ENCODE measurements at regions not wholly inside any gene's neighbourhood (a gene's known extent, or its start where the extent isn't known, plus 50 kb on each side); places are given as distances from the start of the nearest gene placed in this dataset.

DNA sequence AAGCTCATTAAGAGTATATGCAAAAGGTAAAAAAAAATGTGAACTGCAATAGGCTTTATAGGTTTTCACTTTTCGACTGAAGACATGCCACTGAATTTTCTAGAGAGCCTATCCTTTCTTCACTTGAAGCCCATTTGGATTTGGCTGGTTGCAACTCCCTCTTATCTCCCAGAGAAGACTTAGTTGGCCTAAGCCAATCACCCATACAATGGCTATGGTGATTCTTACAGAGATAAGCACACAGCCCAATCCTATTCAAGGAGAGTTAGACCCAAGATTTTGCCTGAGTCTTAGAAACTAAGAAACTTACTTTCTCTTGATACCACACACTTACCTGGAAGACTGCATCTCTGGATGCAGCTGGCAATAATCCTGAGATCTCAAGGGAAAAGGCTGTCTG, 167.3 kb upstream of the PTCHD4 start:
- TF ChIP-seq SIN3A (IDR thresholded peaks at IDR 0.05; ENCODE audit: low read depth) (no peak), ZNF274 (IDR thresholded peaks at IDR 0.05; ENCODE audit: low read depth, low read length) (no peak), ZFX (IDR thresholded peaks at IDR 0.05) (no peak), SRF (IDR thresholded peaks at IDR 0.05; ENCODE audit: low read depth) (no peak), EGR1 (IDR thresholded peaks at IDR 0.05; ENCODE audit: low read depth) (no peak), SP1 (IDR thresholded peaks at IDR 0.05; ENCODE audit: low read depth) (no peak), EZH2 (IDR thresholded peaks at IDR 0.05) (no peak), ELF1 (IDR thresholded peaks at IDR 0.05; ENCODE audit: borderline replicate concordance, low read depth) (no peak), YY1 (IDR thresholded peaks at IDR 0.05; ENCODE audit: extremely low read depth, insufficient replicate concordance, low read depth, low read length) (no peak), CBX3 (IDR thresholded peaks at IDR 0.05; ENCODE audit: low read depth) (no peak), FOSL1 (IDR thresholded peaks at IDR 0.05; ENCODE audit: low read depth) (no peak), TCF7L2 (IDR thresholded peaks at IDR 0.05; ENCODE audit: borderline replicate concordance, extremely low read depth, insufficient read depth, insufficient read length) (no peak)
- TF ChIP-seq, protein P1, sequence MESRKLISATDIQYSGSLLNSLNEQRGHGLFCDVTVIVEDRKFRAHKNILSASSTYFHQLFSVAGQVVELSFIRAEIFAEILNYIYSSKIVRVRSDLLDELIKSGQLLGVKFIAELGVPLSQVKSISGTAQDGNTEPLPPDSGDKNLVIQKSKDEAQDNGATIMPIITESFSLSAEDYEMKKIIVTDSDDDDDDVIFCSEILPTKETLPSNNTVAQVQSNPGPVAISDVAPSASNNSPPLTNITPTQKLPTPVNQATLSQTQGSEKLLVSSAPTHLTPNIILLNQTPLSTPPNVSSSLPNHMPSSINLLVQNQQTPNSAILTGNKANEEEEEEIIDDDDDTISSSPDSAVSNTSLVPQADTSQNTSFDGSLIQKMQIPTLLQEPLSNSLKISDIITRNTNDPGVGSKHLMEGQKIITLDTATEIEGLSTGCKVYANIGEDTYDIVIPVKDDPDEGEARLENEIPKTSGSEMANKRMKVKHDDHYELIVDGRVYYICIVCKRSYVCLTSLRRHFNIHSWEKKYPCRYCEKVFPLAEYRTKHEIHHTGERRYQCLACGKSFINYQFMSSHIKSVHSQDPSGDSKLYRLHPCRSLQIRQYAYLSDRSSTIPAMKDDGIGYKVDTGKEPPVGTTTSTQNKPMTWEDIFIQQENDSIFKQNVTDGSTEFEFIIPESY (IDR thresholded peaks at IDR 0.05; ENCODE audit: extremely low read depth, insufficient replicate concordance, low read length): no peak
- TF ChIP-seq, protein P2, sequence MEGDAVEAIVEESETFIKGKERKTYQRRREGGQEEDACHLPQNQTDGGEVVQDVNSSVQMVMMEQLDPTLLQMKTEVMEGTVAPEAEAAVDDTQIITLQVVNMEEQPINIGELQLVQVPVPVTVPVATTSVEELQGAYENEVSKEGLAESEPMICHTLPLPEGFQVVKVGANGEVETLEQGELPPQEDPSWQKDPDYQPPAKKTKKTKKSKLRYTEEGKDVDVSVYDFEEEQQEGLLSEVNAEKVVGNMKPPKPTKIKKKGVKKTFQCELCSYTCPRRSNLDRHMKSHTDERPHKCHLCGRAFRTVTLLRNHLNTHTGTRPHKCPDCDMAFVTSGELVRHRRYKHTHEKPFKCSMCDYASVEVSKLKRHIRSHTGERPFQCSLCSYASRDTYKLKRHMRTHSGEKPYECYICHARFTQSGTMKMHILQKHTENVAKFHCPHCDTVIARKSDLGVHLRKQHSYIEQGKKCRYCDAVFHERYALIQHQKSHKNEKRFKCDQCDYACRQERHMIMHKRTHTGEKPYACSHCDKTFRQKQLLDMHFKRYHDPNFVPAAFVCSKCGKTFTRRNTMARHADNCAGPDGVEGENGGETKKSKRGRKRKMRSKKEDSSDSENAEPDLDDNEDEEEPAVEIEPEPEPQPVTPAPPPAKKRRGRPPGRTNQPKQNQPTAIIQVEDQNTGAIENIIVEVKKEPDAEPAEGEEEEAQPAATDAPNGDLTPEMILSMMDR (IDR thresholded peaks at IDR 0.05 in 2 of 3, conservative IDR thresholded peaks at IDR 0.05 in 1 of 3; ENCODE audit: borderline replicate concordance in 1 of 3, insufficient read depth in 1 of 3, low read depth in 2 of 3, low read length in 2 of 3): no peak
- TF ChIP-seq, protein P3, sequence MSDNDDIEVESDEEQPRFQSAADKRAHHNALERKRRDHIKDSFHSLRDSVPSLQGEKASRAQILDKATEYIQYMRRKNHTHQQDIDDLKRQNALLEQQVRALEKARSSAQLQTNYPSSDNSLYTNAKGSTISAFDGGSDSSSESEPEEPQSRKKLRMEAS (IDR thresholded peaks at IDR 0.05): no peak
- TF ChIP-seq, protein P4, sequence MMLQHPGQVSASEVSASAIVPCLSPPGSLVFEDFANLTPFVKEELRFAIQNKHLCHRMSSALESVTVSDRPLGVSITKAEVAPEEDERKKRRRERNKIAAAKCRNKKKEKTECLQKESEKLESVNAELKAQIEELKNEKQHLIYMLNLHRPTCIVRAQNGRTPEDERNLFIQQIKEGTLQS (IDR thresholded peaks at IDR 0.05): no peak
- DNase-seq (ENCODE audit: low read depth, low spot score) (no peak), ATAC-seq (no peak)
- ChIA-PET POLR2A (no interaction called here), CTCF (no interaction called here), RAD21 (ENCODE audit: low non-redundant PET in 1 of 2, low total read pairs in 2 of 2, uncharacterized antibody in 2 of 2, unreplicated experiment in 2 of 2) (no interaction called here)
- Histone ChIP-seq H3K9me3 (ENCODE audit: control insufficient read depth in 1 of 2, insufficient read depth in 1 of 2, low read depth in 1 of 2, low read length in 2 of 2) (no peaks in the 10 kb centered on the region), H3K9ac (ENCODE audit: low read length) (no peak overlapping the region), H3K79me2 (ENCODE audit: insufficient read depth, low read length) (no peaks in the 10 kb centered on the region), H4K20me1 (ENCODE audit: insufficient read depth) (no peaks in the 10 kb centered on the region), H3K4me3 (replicated peaks in 1 of 2; ENCODE audit: low read depth in 1 of 2, low read length in 2 of 2) (no peak overlapping the region), H3K4me1 (ENCODE audit: control insufficient read depth in 1 of 2, insufficient read depth in 2 of 2, low read length in 2 of 2) (no peaks in the 10 kb centered on the region), H3K9me2 (ENCODE audit: insufficient read depth) (no peaks in the 10 kb centered on the region), H3K36me3 (ENCODE audit: control insufficient read depth in 1 of 2, insufficient read depth in 2 of 2, low read length in 2 of 2) (no peaks in the 10 kb centered on the region), H3K4me2 (ENCODE audit: low read length) (no peak overlapping the region), H3K27ac (ENCODE audit: low read depth, low read length) (no peak overlapping the region), H3K27me3 (ENCODE audit: insufficient read depth, low read length) (no peaks in the 10 kb centered on the region), H2AFZ (ENCODE audit: low read depth, low read length, poor library complexity, severe bottlenecking) (no peak overlapping the region)
- no TSS peak for BruUV-seq (replicated peaks)
- intact Hi-C loops (cut with micrococcal nuclease): no loop called here
